Panc1 (cell line): ENCODE measurements at regions not wholly inside any gene's neighbourhood (a gene's known extent, or its start where the extent isn't known, plus 50 kb on each side); places are given as distances from the start of the nearest gene placed in this dataset.

Experiments
- ATAC-seq: fragments of 200-7000 bp; cut with Tn5 transposase; 2 replicates; pipeline ENCODE4 v1.9.1; 2020; ENCODE audit warnings: mild to moderate bottlenecking, moderate library complexity
- BruUV-seq: library from RNA; stranded (reverse); fragments of 400-500 nt; replicated peaks from 2 replicates; lab custom pipeline; 2021; lab: Mats Ljungman, UMichigan
- CTCF ChIA-PET: fragments of 300-600 bp; sonication (Branson Sonifier 250); formaldehyde crosslinking; loops from one replicate; lab custom pipeline; 2022; ENCODE audit warnings: antibody characterized with exemption; lab: Charles Lee
- POLR2A ChIA-PET: fragments of 300-600 bp; sonication (Branson Sonifier 250); formaldehyde crosslinking; loops from one replicate; lab custom pipeline; 2022; ENCODE audit warnings: antibody characterized with exemption; lab: Charles Lee
- DNase-seq: peaks from one replicate; pipeline ENCODE4 v3.0.0-alpha.2; 2010; ENCODE audit warnings: low read depth, low spot score
- H3K27ac ChIP-seq: 2 replicates; pipeline ENCODE4 v1.5.1; 2011; ENCODE audit warnings: mild to moderate bottlenecking, low read length, inconsistent platforms
- H3K27me3 ChIP-seq: fragments of 200-500 bp; sonication (Bioruptor generic); 2 replicates; pipeline ENCODE4 v1.6.0; 2014; ENCODE audit warnings: low read length, inconsistent platforms; ENCODE audit not compliant: control insufficient read depth, insufficient read depth
- H3K36me3 ChIP-seq: fragments of 200-500 bp; sonication (Bioruptor generic); 2 replicates; pipeline ENCODE4 v1.5.1; 2014; ENCODE audit warnings: inconsistent platforms, mild to moderate bottlenecking, low read length, moderate library complexity; ENCODE audit not compliant: control insufficient read depth, insufficient read depth
- H3K4me1 ChIP-seq: 2 replicates; pipeline ENCODE4 v1.5.1; 2011; ENCODE audit warnings: inconsistent platforms, mild to moderate bottlenecking, low read length, moderate library complexity; ENCODE audit not compliant: control insufficient read depth, insufficient read depth
- H3K4me3 ChIP-seq, 2 experiments: 2 replicates each; pipeline ENCODE4 v1.5.1; 2011 to 2012; ENCODE audit warnings: low read depth in 2 of 2, low read length in 2 of 2, mild to moderate bottlenecking in 2 of 2, inconsistent platforms in 1 of 2, moderate library complexity in 1 of 2
- H3K9me3 ChIP-seq: fragments of 200-500 bp; sonication (Bioruptor generic); 2 replicates; pipeline ENCODE4 v1.5.1; 2014; ENCODE audit warnings: low read depth, mild to moderate bottlenecking, inconsistent platforms, low read length, moderate library complexity; ENCODE audit not compliant: control insufficient read depth, insufficient read depth
- POLR2AphosphoS5 ChIP-seq: IDR thresholded peaks from 2 replicates; pipeline ENCODE4 v1.6.1; 2012; ENCODE audit warnings: mild to moderate bottlenecking, low read depth, low read length, moderate library complexity
- REST ChIP-seq, 2 experiments: IDR thresholded peaks; 2 replicates each; pipeline ENCODE4 v1.6.1; 2011 to 2012; ENCODE audit warnings: low read depth in 2 of 2, control low read depth in 1 of 2, low read length in 1 of 2, mild to moderate bottlenecking in 1 of 2, moderate library complexity in 1 of 2; ENCODE audit not compliant: insufficient read depth in 1 of 2
- SIN3A ChIP-seq: IDR thresholded peaks from 2 replicates; pipeline ENCODE4 v1.6.1; 2012; ENCODE audit warnings: low read depth, mild to moderate bottlenecking, low read length, moderate library complexity, borderline replicate concordance; ENCODE audit not compliant: insufficient read depth
- TCF7L2 ChIP-seq: IDR thresholded peaks from 2 replicates; pipeline ENCODE4 v1.6.1; 2011; ENCODE audit warnings: mild to moderate bottlenecking, low read depth, low read length, inconsistent platforms
- in situ Hi-C: cut with HindIII; loops from 2 replicates; pipeline ENCODE4 v1.10.0; 2016; ENCODE audit warnings: low sequenced_read_pairs, low pct_unique_long_range_greater_than_20kb
- intact Hi-C: fragments of 100-400 bp; cut with micrococcal nuclease; formaldehyde crosslinking; loops from one replicate; pipeline ENCODE4 v1.10.0; 2022; ENCODE audit not compliant: unreplicated experiment
- TF ChIP-seq, protein P1 (sequence below): fragments of 450-650 bp; IDR thresholded peaks from 2 replicates; pipeline ENCODE4 v1.5.1; 2017; ENCODE audit warnings: mild to moderate bottlenecking

- no peak for ATAC-seq
- Histone ChIP-seq H3K36me3 (no peaks in the 10 kb centered on the region), H3K9me3 (no peaks in the 10 kb centered on the region), H3K27ac (no peak overlapping the region), H3K27me3 (no peaks in the 10 kb centered on the region), H3K4me1 (no peaks in the 10 kb centered on the region), H3K4me3 (no peak overlapping the region)
- TF ChIP-seq, protein P1, sequence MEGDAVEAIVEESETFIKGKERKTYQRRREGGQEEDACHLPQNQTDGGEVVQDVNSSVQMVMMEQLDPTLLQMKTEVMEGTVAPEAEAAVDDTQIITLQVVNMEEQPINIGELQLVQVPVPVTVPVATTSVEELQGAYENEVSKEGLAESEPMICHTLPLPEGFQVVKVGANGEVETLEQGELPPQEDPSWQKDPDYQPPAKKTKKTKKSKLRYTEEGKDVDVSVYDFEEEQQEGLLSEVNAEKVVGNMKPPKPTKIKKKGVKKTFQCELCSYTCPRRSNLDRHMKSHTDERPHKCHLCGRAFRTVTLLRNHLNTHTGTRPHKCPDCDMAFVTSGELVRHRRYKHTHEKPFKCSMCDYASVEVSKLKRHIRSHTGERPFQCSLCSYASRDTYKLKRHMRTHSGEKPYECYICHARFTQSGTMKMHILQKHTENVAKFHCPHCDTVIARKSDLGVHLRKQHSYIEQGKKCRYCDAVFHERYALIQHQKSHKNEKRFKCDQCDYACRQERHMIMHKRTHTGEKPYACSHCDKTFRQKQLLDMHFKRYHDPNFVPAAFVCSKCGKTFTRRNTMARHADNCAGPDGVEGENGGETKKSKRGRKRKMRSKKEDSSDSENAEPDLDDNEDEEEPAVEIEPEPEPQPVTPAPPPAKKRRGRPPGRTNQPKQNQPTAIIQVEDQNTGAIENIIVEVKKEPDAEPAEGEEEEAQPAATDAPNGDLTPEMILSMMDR, result no peak
- TF ChIP-seq TCF7L2 (no peak), REST (IDR thresholded peaks at IDR 0.05; ENCODE audit: insufficient read depth in 1 of 2, low read depth in 2 of 2, low read length in 1 of 2) (no peak), POLR2AphosphoS5 (no peak), SIN3A (no peak)
- POLR2A ChIA-PET, result no interaction called here
- in situ Hi-C loops, result no loop called here
- CTCF ChIA-PET, result no interaction called here
- no TSS peak for BruUV-seq
- intact Hi-C loops, result no loop called here
- DNase-seq, result no peak
These were observed 229.7 kb downstream of the IKZF2 start for GRCh38 chr2:212921711-212922110.

DNA sequence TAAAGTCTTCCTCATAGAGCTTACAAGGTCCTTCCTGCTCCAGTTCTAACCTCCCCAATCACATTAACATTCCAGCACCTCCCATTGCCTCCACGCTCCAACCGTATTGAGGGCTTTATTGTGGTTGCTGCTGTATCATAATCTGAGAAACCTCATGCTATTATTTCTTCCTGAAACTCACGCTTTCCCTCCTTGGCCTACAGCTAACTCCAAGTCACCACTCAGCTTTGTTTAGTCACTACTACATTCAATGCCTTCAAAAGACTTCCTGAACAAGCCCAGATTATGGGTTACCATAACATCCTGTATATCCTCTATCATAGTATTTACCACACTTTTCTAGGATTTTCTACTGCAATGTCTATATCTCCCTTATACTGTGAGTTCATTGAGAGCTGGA is 230.4 kb downstream of the IKZF2 start:
- TF ChIP-seq SIN3A (no peak), POLR2AphosphoS5 (no peak), REST (IDR thresholded peaks at IDR 0.05; ENCODE audit: insufficient read depth in 1 of 2, low read depth in 2 of 2, low read length in 1 of 2) (no peak), TCF7L2 (no peak)
- TF ChIP-seq, protein P1, result no peak
- no peak overlapping the region for H3K27ac ChIP-seq
- H3K27me3 ChIP-seq, result no peaks in the 10 kb centered on the region
- ChIA-PET CTCF (no interaction called here), POLR2A (no interaction called here)
- no peak for DNase-seq
- H3K4me1 ChIP-seq, result no peaks in the 10 kb centered on the region
- H3K9me3 ChIP-seq, result no peaks in the 10 kb centered on the region
- H3K4me3 ChIP-seq, result no peak overlapping the region
- ATAC-seq, result no peak
- in situ Hi-C loops (no loop called here), intact Hi-C loops (no loop called here)
- H3K36me3 ChIP-seq, result no peaks in the 10 kb centered on the region
- no TSS peak for BruUV-seq
